SU-DHL-6 (cell line): ENCODE measurements at regions not wholly inside any gene's neighbourhood (a gene's known extent, or its start where the extent isn't known, plus 50 kb on each side); places are given as distances from the start of the nearest gene placed in this dataset.

Source experiments
- EZH2phosphoT487 ChIP-seq: fragments of 200-600 bp; sonication (generic), shearing (Covaris generic); conservative IDR thresholded peaks from 2 replicates; pipeline ENCODE4 v1.6.1; 2018; ENCODE audit warnings: mild to moderate bottlenecking, antibody characterized with exemption, low read length, moderate library complexity, mixed read lengths
- TF ChIP-seq, protein P1 (sequence below): fragments of 200-600 bp; sonication (generic); IDR thresholded peaks from one replicate; pipeline ENCODE4 v1.5.1; 2017; ENCODE audit warnings: antibody characterized with exemption, mild to moderate bottlenecking, low read length, moderate library complexity; ENCODE audit not compliant: insufficient read depth, poor library complexity, severe bottlenecking

- TF ChIP-seq, protein P1, sequence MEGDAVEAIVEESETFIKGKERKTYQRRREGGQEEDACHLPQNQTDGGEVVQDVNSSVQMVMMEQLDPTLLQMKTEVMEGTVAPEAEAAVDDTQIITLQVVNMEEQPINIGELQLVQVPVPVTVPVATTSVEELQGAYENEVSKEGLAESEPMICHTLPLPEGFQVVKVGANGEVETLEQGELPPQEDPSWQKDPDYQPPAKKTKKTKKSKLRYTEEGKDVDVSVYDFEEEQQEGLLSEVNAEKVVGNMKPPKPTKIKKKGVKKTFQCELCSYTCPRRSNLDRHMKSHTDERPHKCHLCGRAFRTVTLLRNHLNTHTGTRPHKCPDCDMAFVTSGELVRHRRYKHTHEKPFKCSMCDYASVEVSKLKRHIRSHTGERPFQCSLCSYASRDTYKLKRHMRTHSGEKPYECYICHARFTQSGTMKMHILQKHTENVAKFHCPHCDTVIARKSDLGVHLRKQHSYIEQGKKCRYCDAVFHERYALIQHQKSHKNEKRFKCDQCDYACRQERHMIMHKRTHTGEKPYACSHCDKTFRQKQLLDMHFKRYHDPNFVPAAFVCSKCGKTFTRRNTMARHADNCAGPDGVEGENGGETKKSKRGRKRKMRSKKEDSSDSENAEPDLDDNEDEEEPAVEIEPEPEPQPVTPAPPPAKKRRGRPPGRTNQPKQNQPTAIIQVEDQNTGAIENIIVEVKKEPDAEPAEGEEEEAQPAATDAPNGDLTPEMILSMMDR: no peak
- TF ChIP-seq EZH2phosphoT487: no peak
These were observed 612.3 kb upstream of the SLITRK5 start for GRCh38 chr13:87058786-87059329.
